ENCODE measurements at regions not wholly inside any gene's neighbourhood (a gene's known extent, or its start where the extent isn't known, plus 50 kb on each side); places are given as distances from the start of the nearest gene placed in this dataset.

DNA sequence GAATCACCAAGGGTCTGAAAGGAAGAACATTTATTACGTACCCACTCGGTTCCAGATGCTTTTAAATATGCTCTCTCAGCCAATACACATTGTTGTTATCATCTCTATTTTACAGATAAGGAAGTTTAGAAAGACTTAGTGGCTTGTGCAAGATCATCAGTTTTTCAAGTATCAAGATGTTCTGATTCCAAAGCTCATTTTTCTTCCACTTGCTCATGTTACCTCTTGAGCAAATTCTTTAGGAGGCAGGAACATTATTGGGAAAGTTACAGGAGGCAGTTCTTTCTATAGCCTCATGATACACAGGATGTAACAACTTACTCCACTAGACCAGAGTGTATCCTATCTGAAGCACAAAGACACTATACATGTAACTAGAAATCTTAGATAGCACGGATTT lies 65.0 kb upstream of the MMADHC start:
- DNase-seq (ENCODE audit: low read depth), result peak; percentile 96
- H3K4me3 ChIP-seq (ENCODE audit: low read depth, low read length), result peak overlapping the region; percentile 19
- TF ChIP-seq, protein P1, sequence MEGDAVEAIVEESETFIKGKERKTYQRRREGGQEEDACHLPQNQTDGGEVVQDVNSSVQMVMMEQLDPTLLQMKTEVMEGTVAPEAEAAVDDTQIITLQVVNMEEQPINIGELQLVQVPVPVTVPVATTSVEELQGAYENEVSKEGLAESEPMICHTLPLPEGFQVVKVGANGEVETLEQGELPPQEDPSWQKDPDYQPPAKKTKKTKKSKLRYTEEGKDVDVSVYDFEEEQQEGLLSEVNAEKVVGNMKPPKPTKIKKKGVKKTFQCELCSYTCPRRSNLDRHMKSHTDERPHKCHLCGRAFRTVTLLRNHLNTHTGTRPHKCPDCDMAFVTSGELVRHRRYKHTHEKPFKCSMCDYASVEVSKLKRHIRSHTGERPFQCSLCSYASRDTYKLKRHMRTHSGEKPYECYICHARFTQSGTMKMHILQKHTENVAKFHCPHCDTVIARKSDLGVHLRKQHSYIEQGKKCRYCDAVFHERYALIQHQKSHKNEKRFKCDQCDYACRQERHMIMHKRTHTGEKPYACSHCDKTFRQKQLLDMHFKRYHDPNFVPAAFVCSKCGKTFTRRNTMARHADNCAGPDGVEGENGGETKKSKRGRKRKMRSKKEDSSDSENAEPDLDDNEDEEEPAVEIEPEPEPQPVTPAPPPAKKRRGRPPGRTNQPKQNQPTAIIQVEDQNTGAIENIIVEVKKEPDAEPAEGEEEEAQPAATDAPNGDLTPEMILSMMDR (IDR thresholded peaks at IDR 0.05; ENCODE audit: insufficient read depth, low read depth, low read length), result no peak

DNA sequence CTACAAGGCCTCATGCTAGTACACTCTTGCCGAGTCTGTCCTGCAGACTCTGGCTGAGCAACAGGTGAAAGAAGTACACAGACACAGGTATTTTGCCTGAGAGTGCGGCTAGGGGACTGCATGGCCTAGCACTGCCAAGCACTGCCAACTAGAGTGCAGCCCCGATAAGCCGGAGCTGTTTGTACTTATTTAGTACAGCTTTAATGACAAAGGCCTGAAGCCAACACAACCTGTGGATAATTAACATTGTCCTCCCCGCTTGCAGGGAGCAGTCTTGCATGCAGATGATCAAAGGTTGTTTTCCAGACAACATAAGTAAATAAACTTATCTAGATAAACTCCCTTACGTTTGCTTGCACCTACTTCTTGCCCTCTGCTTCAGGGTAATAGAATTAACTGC lies 63.7 kb upstream of the MMADHC start:
- H3K4me3 ChIP-seq (ENCODE audit: low read depth, low read length), result no peak overlapping the region
- TF ChIP-seq, protein P1 (IDR thresholded peaks at IDR 0.05; ENCODE audit: insufficient read depth, low read depth, low read length), result no peak
- DNase-seq (ENCODE audit: low read depth), result no peak

DNA sequence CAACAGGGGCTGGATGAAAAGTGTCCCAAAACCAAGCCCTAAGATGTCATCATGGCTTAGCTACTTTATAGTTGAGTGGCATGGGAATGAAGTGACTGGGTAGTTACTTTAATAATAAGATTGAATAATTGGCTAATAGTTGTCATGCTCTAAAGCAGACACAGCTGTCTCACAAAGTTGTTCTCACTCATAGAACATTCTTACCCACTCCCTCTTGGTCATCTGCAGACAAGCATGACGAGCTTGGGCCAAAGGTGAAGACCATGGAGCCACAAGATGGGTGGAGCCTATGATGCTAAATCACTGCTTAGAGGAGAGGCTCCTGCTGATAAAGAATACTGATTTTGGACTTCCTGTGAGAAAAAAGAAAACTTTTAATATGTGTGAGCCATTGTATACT lies 62.4 kb upstream of the MMADHC start:
- no peak overlapping the region for H3K4me3 ChIP-seq (ENCODE audit: low read depth, low read length)
- DNase-seq (ENCODE audit: low read depth), result peak; percentile 82
- TF ChIP-seq, protein P1 (IDR thresholded peaks at IDR 0.05; ENCODE audit: insufficient read depth, low read depth, low read length), result no peak

DNA sequence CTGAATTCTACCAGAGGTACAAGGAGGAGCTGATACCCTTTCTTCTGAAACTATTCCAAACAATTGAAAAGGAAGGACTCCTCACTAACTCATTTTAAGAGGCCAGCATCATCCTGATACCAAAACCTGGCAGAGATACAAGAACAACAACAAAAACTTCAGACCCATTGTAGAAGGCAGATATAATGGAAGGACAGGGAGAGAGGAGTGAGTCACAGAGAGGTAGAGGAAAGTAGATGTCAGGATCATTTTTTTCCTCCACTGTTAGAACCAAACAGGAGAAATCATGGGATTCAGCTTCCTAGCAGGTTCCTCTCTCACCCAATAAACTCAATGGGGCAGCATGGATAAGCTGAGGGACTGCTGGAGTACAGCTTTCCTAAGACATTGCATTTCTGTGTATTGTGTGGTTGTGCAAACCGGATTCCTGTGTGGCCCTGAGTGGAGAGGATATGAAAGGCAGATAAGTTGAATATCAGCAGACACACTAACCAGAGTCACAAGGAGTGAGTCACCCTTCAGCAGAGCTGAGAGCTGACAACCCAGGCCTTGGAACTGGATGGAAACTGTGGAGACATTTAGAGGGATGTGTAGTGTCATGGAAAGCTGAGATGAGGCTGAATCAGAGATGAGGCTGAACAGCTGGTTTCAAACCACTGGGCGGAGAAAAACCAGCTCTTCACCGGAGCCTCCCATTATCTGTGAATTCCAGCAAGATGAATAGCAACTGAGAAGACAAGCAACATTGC lies 60.9 kb upstream of the MMADHC start:
- TF ChIP-seq, protein P1 (IDR thresholded peaks at IDR 0.05; ENCODE audit: insufficient read depth, low read depth, low read length), result peak; percentile 11
- peak; percentile 100 for DNase-seq (ENCODE audit: low read depth)
- H3K4me3 ChIP-seq (ENCODE audit: low read depth, low read length), result no peak overlapping the region

DNA sequence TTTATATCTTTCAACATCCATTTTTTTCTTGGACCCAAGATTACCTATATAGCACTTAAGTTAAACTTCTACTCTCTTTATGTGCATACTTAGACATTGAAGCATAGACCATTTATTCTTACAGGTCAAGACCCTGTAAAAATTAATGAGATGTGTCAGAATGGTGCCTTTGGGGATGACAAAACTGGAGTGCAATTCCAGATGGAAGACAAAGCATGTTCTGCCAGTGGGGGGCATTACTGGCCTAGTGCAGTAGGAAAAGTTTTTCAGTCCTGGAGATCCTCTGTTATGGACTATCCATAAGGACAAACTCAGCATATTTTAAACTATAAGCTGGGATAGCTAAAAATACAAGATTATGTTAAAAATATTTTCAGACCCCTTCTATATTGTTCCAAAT lies 57.8 kb upstream of the MMADHC start:
- DNase-seq (ENCODE audit: low read depth), result peak; percentile 78
- TF ChIP-seq, protein P1 (IDR thresholded peaks at IDR 0.05; ENCODE audit: insufficient read depth, low read depth, low read length), result peak; percentile 60
- no peak overlapping the region for H3K4me3 ChIP-seq (ENCODE audit: low read depth, low read length)
